GM23338 (cell line): ENCODE measurements at regions not wholly inside any gene's neighbourhood (a gene's known extent, or its start where the extent isn't known, plus 50 kb on each side); places are given as distances from the start of the nearest gene placed in this dataset.
"Not testable (repeated sequence)": the region's sequence is repeated elsewhere in the genome, so short reads cannot be mapped to it uniquely, and the experiment has no call there.

ENCODE experiments used
- ATAC-seq: fragments of 200-7000 bp; cut with Tn5 transposase; 3 replicates; pipeline ENCODE4 v1.9.1; 2020
- DNase-seq: peaks from one replicate; pipeline ENCODE4 v3.0.0-alpha.2; 2015; ENCODE audit warnings: low spot score
- H2AFZ ChIP-seq: fragments of 200-600 bp; sonication (generic); 2 replicates; pipeline ENCODE4 v1.8.0; 2016; ENCODE audit warnings: antibody characterized with exemption, mild to moderate bottlenecking, moderate library complexity
- H3F3A ChIP-seq: fragments of 200-600 bp; sonication (generic); replicated peaks from 2 replicates; pipeline ENCODE4 v1.8.0; 2017; ENCODE audit warnings: antibody characterized with exemption, mixed run types, low read depth
- H3K27ac ChIP-seq: fragments of 200-600 bp; sonication (generic); 2 replicates; pipeline ENCODE4 v1.6.1; 2016; ENCODE audit warnings: low read depth
- H3K27me3 ChIP-seq: fragments of 200-600 bp; sonication (generic); 2 replicates; pipeline ENCODE4 v1.8.0; 2016; ENCODE audit warnings: mild to moderate bottlenecking, mixed run types, moderate library complexity; ENCODE audit not compliant: insufficient read depth
- H3K36me3 ChIP-seq: fragments of 200-600 bp; sonication (generic); 2 replicates; pipeline ENCODE4 v1.8.0; 2016; ENCODE audit warnings: mild to moderate bottlenecking; ENCODE audit not compliant: insufficient read depth
- H3K4me1 ChIP-seq: fragments of 200-600 bp; sonication (generic); 2 replicates; pipeline ENCODE4 v1.8.0; 2016; ENCODE audit warnings: mild to moderate bottlenecking, moderate library complexity; ENCODE audit not compliant: insufficient read depth
- H3K4me2 ChIP-seq: fragments of 200-600 bp; sonication (generic); 2 replicates; pipeline ENCODE4 v1.7.1; 2017; ENCODE audit warnings: mixed run types
- H3K4me3 ChIP-seq: fragments of 200-600 bp; sonication (generic); 2 replicates; pipeline ENCODE4 v1.6.1; 2016; ENCODE audit warnings: mixed run types
- H3K79me2 ChIP-seq: fragments of 200-600 bp; sonication (generic); replicated peaks from 2 replicates; pipeline ENCODE4 v1.8.0; 2017; ENCODE audit warnings: mild to moderate bottlenecking; ENCODE audit not compliant: insufficient read depth
- H3K9me2 ChIP-seq: fragments of 200-600 bp; sonication (generic); 2 replicates; pipeline ENCODE4 v1.8.0; 2017; ENCODE audit not compliant: insufficient read depth
- H4K20me1 ChIP-seq: fragments of 200-600 bp; sonication (generic); replicated peaks from 2 replicates; pipeline ENCODE4 v1.8.0; 2017; ENCODE audit warnings: mild to moderate bottlenecking; ENCODE audit not compliant: insufficient read depth
- H3K27ac Mint-ChIP-seq: 2 replicates; pipeline ENCODE4 v1.8.0; 2020; ENCODE audit warnings: inconsistent platforms, mild to moderate bottlenecking, moderate library complexity, mixed read lengths
- H3K27me3 Mint-ChIP-seq: 3 replicates; pipeline ENCODE4 v1.8.0; 2022; ENCODE audit warnings: low read depth, mild to moderate bottlenecking, moderate library complexity, mixed read lengths, inconsistent platforms; ENCODE audit not compliant: insufficient read depth, poor library complexity
- H3K36me3 Mint-ChIP-seq: 3 replicates; pipeline ENCODE4 v1.8.0; 2021; ENCODE audit warnings: low read depth, mild to moderate bottlenecking, inconsistent platforms, moderate library complexity, mixed read lengths
- H3K4me1 Mint-ChIP-seq: 3 replicates; pipeline ENCODE4 v1.8.0; 2020; ENCODE audit warnings: mild to moderate bottlenecking, inconsistent platforms, mixed read lengths
- H3K4me3 Mint-ChIP-seq: 3 replicates; pipeline ENCODE4 v1.8.0; 2021; ENCODE audit warnings: moderate library complexity, mild to moderate bottlenecking, inconsistent platforms, mixed read lengths
- H3K9me3 Mint-ChIP-seq: 3 replicates; pipeline ENCODE4 v1.8.0; 2020; ENCODE audit warnings: moderate library complexity, mild to moderate bottlenecking, inconsistent platforms, mixed read lengths
- CREB1 ChIP-seq: fragments of 250-450 bp; sonication (Bioruptor Pico); IDR thresholded peaks from 2 replicates; pipeline ENCODE4 v1.5.0; 2020; ENCODE audit warnings: low read depth, mild to moderate bottlenecking, moderate library complexity
- EZH2 ChIP-seq: fragments of 200-600 bp; sonication (generic); IDR thresholded peaks from one replicate; pipeline ENCODE4 v1.8.0; 2017; ENCODE audit warnings: antibody characterized with exemption, mild to moderate bottlenecking, low read depth; ENCODE audit not compliant: unreplicated experiment
- EZH2phosphoT487 ChIP-seq: fragments of 200-600 bp; sonication (generic); IDR thresholded peaks from one replicate; pipeline ENCODE4 v1.8.1; 2018; ENCODE audit warnings: antibody characterized with exemption; ENCODE audit not compliant: unreplicated experiment
- JUNB ChIP-seq: IDR thresholded peaks from one replicate; pipeline ENCODE4 v1.6.1; 2016; ENCODE audit warnings: antibody characterized with exemption; ENCODE audit not compliant: unreplicated experiment
- NANOG ChIP-seq: IDR thresholded peaks from 2 replicates; pipeline ENCODE4 v1.6.1; 2016; ENCODE audit warnings: antibody characterized with exemption, borderline replicate concordance
- POLR2AphosphoS5 ChIP-seq: IDR thresholded peaks from 2 replicates; pipeline ENCODE4 v1.6.1; 2016; ENCODE audit warnings: antibody characterized with exemption, low read depth
- STAT1 ChIP-seq: IDR thresholded peaks from one replicate; pipeline ENCODE4 v1.6.1; 2016; ENCODE audit warnings: antibody characterized with exemption; ENCODE audit not compliant: unreplicated experiment
- ZNF114 ChIP-seq: fragments of 250-450 bp; sonication (Bioruptor Pico); IDR thresholded peaks from 2 replicates; pipeline ENCODE4 v1.5.0; 2020; ENCODE audit warnings: mild to moderate bottlenecking, moderate library complexity
- ZNF331 ChIP-seq: fragments of 250-450 bp; sonication (Bioruptor Pico); IDR thresholded peaks from 2 replicates; pipeline ENCODE4 v1.5.0; 2020; ENCODE audit warnings: low read depth, mild to moderate bottlenecking, moderate library complexity
- TF ChIP-seq, protein P1 (sequence below): IDR thresholded peaks from 2 replicates; pipeline ENCODE4 v1.6.1; 2016; ENCODE audit warnings: antibody characterized with exemption
- TF ChIP-seq, protein P2 (sequence below): IDR thresholded peaks from one replicate; pipeline ENCODE4 v1.6.1; 2018; ENCODE audit warnings: antibody characterized with exemption; ENCODE audit not compliant: unreplicated experiment
- TF ChIP-seq, protein P3 (sequence below), 2 experiments: fragments of 200-600 bp in 1 of 2; sonication (generic) in 1 of 2; conservative IDR thresholded peaks; 2 replicates each; pipeline versions ENCODE4 v1.5.1 to v1.6.1; 2016 to 2017; ENCODE audit warnings: antibody characterized with exemption in 2 of 2, low read depth in 2 of 2, mild to moderate bottlenecking in 2 of 2, moderate library complexity in 1 of 2

DNA sequence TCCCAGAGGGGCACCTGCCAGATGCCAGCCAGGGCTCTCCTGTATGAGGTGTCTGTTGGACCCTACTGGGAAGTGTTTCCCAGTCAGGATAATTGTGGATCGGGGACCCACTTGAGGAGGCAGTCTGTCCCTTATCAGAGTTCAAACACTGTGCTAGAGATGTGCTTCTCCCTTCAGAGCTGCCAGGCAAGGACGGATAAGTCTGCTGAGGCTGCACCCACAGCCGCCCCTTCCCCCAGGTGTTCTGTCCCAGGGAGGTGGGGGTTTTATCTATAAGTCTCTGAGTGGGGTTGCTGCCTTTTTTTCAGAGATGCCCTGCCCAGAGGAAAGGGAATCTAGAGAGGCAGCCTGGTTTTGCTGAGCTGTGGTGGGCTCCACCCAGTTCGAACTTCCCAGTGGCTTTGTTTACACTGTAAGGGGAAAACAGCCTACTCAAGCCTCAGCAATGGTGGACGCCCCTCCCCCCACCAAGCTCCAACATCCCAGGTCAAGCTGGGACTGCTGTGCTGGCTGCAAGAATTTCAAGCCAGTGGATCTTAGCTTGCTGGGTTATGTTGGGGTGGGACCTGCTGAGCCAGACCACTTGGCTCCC is 324.0 kb upstream of the SETBP1 start (continued):
- TF ChIP-seq JUNB (no peak), STAT1 (no peak), ZNF114 (CRISPR knock-in tag) (no peak), ZNF331 (no peak), POLR2AphosphoS5 (no peak), CREB1 (CRISPR knock-in tag) (no peak), EZH2 (no peak), EZH2phosphoT487 (no peak), NANOG (no peak)
- TF ChIP-seq, protein P1, sequence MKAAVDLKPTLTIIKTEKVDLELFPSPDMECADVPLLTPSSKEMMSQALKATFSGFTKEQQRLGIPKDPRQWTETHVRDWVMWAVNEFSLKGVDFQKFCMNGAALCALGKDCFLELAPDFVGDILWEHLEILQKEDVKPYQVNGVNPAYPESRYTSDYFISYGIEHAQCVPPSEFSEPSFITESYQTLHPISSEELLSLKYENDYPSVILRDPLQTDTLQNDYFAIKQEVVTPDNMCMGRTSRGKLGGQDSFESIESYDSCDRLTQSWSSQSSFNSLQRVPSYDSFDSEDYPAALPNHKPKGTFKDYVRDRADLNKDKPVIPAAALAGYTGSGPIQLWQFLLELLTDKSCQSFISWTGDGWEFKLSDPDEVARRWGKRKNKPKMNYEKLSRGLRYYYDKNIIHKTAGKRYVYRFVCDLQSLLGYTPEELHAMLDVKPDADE = no peak
- TF ChIP-seq, protein P2, sequence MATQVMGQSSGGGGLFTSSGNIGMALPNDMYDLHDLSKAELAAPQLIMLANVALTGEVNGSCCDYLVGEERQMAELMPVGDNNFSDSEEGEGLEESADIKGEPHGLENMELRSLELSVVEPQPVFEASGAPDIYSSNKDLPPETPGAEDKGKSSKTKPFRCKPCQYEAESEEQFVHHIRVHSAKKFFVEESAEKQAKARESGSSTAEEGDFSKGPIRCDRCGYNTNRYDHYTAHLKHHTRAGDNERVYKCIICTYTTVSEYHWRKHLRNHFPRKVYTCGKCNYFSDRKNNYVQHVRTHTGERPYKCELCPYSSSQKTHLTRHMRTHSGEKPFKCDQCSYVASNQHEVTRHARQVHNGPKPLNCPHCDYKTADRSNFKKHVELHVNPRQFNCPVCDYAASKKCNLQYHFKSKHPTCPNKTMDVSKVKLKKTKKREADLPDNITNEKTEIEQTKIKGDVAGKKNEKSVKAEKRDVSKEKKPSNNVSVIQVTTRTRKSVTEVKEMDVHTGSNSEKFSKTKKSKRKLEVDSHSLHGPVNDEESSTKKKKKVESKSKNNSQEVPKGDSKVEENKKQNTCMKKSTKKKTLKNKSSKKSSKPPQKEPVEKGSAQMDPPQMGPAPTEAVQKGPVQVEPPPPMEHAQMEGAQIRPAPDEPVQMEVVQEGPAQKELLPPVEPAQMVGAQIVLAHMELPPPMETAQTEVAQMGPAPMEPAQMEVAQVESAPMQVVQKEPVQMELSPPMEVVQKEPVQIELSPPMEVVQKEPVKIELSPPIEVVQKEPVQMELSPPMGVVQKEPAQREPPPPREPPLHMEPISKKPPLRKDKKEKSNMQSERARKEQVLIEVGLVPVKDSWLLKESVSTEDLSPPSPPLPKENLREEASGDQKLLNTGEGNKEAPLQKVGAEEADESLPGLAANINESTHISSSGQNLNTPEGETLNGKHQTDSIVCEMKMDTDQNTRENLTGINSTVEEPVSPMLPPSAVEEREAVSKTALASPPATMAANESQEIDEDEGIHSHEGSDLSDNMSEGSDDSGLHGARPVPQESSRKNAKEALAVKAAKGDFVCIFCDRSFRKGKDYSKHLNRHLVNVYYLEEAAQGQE = no peak
- TF ChIP-seq, protein P3, sequence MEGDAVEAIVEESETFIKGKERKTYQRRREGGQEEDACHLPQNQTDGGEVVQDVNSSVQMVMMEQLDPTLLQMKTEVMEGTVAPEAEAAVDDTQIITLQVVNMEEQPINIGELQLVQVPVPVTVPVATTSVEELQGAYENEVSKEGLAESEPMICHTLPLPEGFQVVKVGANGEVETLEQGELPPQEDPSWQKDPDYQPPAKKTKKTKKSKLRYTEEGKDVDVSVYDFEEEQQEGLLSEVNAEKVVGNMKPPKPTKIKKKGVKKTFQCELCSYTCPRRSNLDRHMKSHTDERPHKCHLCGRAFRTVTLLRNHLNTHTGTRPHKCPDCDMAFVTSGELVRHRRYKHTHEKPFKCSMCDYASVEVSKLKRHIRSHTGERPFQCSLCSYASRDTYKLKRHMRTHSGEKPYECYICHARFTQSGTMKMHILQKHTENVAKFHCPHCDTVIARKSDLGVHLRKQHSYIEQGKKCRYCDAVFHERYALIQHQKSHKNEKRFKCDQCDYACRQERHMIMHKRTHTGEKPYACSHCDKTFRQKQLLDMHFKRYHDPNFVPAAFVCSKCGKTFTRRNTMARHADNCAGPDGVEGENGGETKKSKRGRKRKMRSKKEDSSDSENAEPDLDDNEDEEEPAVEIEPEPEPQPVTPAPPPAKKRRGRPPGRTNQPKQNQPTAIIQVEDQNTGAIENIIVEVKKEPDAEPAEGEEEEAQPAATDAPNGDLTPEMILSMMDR (conservative IDR thresholded peaks at IDR 0.05; ENCODE audit: low read depth in 2 of 2) = no peak

DNA sequence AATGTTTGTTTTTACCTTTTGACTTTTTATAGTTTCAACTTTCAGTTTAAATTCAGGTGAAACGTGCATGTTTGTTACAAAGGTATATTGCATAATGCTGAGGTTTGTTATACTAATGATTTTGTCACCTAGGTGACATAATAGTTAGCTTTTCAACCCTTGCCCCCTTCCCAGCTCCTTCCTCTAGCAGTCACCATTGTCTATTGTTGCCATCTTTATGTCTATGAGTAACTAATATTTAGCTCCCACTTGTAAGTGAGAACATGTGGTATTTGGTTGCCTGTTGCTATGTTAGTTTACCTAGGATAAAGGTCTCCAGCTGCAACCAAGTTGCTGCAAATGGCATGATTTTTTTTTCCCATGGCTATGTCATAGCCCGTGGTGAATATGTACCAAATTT is 322.3 kb upstream of the SETBP1 start:
- DNase-seq (no peak), ATAC-seq (no peak)
- Histone ChIP-seq H3K36me3 (no peaks in the 10 kb centered on the region), H3K4me2 (no peak overlapping the region), H3K4me1 (no peaks in the 10 kb centered on the region), H3K79me2 (no peaks in the 10 kb centered on the region), H3K9me2 (0 out of 2 replicates have a peak, but pooled peaks cover 3% of the 10 kb centered on the region), H3K27ac (no peak overlapping the region), H2AFZ (no peak overlapping the region), H3K4me3 (no peak overlapping the region), H3K27me3 (no peaks in the 10 kb centered on the region), H4K20me1 (no peaks in the 10 kb centered on the region), H3F3A (no peaks in the 10 kb centered on the region)
- Mint-ChIP-seq H3K27me3 (peaks cover 1% of the 10 kb centered on the region), H3K4me1 (peaks cover 9% of the 10 kb centered on the region; the same call in 2 of the 3 replicates), H3K9me3 (no peaks in the 10 kb centered on the region; the same call in 2 of the 3 replicates), H3K27ac (no peak overlapping the region), H3K36me3 (no peaks in the 10 kb centered on the region), H3K4me3 (no peak overlapping the region)
- TF ChIP-seq EZH2 (no peak), ZNF114 (CRISPR knock-in tag) (no peak), JUNB (no peak)
- TF ChIP-seq, protein P2 = no peak

DNA sequence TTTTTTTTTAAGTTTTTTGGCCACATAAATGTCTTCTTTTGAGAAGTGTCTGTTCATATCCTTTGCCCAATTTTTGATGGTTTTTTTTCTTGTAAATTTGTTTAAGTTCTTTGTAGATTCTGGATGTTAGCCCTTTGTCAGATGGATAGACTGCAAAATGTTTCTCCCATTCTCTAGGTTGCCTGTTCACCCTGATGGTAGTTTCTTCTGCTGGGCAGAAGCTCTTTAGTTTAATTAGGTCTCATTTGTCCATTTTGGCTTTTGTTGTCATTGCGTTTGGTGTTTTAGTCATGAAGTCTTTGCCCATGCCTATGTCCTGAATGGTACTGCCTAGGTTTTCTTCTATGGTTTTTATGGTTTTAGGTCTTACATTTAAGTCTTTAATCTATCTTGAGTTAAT is 320.9 kb upstream of the SETBP1 start:
- H3K4me1 Mint-ChIP-seq, H3K4me3 Mint-ChIP-seq, H3K4me1 ChIP-seq, H3K4me3 ChIP-seq, H4K20me1 ChIP-seq, H3K79me2 ChIP-seq, H3K27me3 Mint-ChIP-seq, H3K9me2 ChIP-seq, ATAC-seq, H3K36me3 ChIP-seq, H3K27ac ChIP-seq, DNase-seq, H2AFZ ChIP-seq, H3K27me3 ChIP-seq, H3K36me3 Mint-ChIP-seq, H3K4me2 ChIP-seq, H3K27ac Mint-ChIP-seq, H3F3A ChIP-seq, H3K9me3 Mint-ChIP-seq: not testable (repeated sequence)
